Lung (tissue), 11 donors: ENCODE measurements at regions not wholly inside any gene's neighbourhood (a gene's known extent, or its start where the extent isn't known, plus 50 kb on each side); places are given as distances from the start of the nearest gene placed in this dataset.

Source experiments
- ATAC-seq: fragments of 200-7000 bp; cut with Tn5 transposase; one replicate; pipeline ENCODE4 v1.9.1; 2020; ENCODE audit warnings: moderate number of reproducible peaks; ENCODE audit not compliant: insufficient read depth, low FRiP score
- DNase-seq, 3 donors: peaks; one replicate each; pipeline ENCODE4 v3.0.0-alpha.2; 2013 to 2017
- H3K27ac ChIP-seq, 2 donors: one replicate each; pipeline ENCODE4 v1.5.1; 2013; ENCODE audit warnings: mild to moderate bottlenecking in 2 of 2, moderate library complexity in 2 of 2, control low read depth in 1 of 2, inconsistent platforms in 1 of 2, low read depth in 1 of 2, low read length in 1 of 2
- H3K27me3 ChIP-seq, 3 donors: one replicate each; pipeline ENCODE4 v1.5.1; 2013; ENCODE audit warnings: low read length in 2 of 3; ENCODE audit not compliant: control insufficient read depth in 3 of 3, insufficient read depth in 3 of 3
- H3K36me3 ChIP-seq, 4 donors: one replicate each; pipeline ENCODE4 v1.5.1; 2013; ENCODE audit warnings: low read length in 4 of 4, mild to moderate bottlenecking in 1 of 4, moderate library complexity in 1 of 4; ENCODE audit not compliant: control insufficient read depth in 4 of 4, insufficient read depth in 4 of 4
- H3K4me1 ChIP-seq, 5 donors: one replicate each; pipeline ENCODE4 v1.5.1; 2013; ENCODE audit warnings: low read length in 5 of 5, mild to moderate bottlenecking in 2 of 5, moderate library complexity in 1 of 5; ENCODE audit not compliant: control insufficient read depth in 5 of 5, insufficient read depth in 5 of 5
- H3K4me3 ChIP-seq: one replicate; pipeline ENCODE4 v1.5.1; 2013; ENCODE audit warnings: mild to moderate bottlenecking, control low read depth, moderate library complexity
- H3K9ac ChIP-seq, 2 donors: one replicate each; pipeline ENCODE4 v1.5.1; 2013; ENCODE audit warnings: low read length in 2 of 2, control low read depth in 1 of 2; ENCODE audit not compliant: insufficient read depth in 1 of 2
- H3K9me3 ChIP-seq, 4 donors: one replicate each; pipeline ENCODE4 v1.5.1; 2013; ENCODE audit warnings: low read length in 3 of 4, mild to moderate bottlenecking in 1 of 4, moderate library complexity in 1 of 4; ENCODE audit not compliant: control insufficient read depth in 4 of 4, insufficient read depth in 3 of 4
- CTCF ChIP-seq: IDR thresholded peaks from 2 replicates; pipeline ENCODE4 v1.5.1; 2012; ENCODE audit warnings: mild to moderate bottlenecking; ENCODE audit errors: control extremely low read depth, extremely low read depth
- WGBS, 2 donors: extraction: QIAGEN DNeasy Blood & Tissue Kit; methylation state at CpG; one replicate each; pipeline ENCODE4 v1.1.7; 2013; 5-methylcytosine and 5-hydroxymethylcytosine counted together
- donor health status: control.
- donor health status: control.
- donor health status: Bipolar disorder and iron deficiency.
- donor health status: healthy.
- donor health status: DM: yes; HTN: yes; CAD: no.

- no peaks in the 10 kb centered on the region for H3K36me3 ChIP-seq
- no peak for ATAC-seq
- TF ChIP-seq CTCF = no peak
These were observed 500.1 kb downstream of the PCDH19 start for GRCh38 chrX:99909946-99910345.

GRCh38 chrX:99901091-99901490 is 509.0 kb downstream of the PCDH19 start:
- Histone ChIP-seq H3K4me1 (no peaks in the 10 kb centered on the region), H3K27ac (no peak overlapping the region), H3K36me3 (no peaks in the 10 kb centered on the region), H3K9me3 (peaks cover 0 to 6% (median 0%) of the 10 kb centered on the region in 4 donors), H3K27me3 (peaks cover 0 to 5% (median 0%) of the 10 kb centered on the region in 3 donors), H3K4me3 (no peak overlapping the region), H3K9ac (no peak overlapping the region)
- WGBS, 2 donors = 44 to 46% methylated on average over 2 to 4 of the region's 4 CpGs
- ATAC-seq = no peak
- DNase-seq = no peak
- TF ChIP-seq CTCF = no peak

More at GRCh38 chrX:99909946-99910345, 500.1 kb downstream of the PCDH19 start:
- WGBS, 2 donors = 38 to 59% methylated on average over 1 of the region's 1 CpG
- no peak overlapping the region for H3K4me3 ChIP-seq
- DNase-seq = no peak
- H3K27ac ChIP-seq = no peak overlapping the region
- no peaks in the 10 kb centered on the region for H3K4me1 ChIP-seq
- H3K9me3 ChIP-seq = no peaks in the 10 kb centered on the region
- H3K27me3 ChIP-seq = peaks cover 0 to 34% (median 12%) of the 10 kb centered on the region in 3 donors
- H3K9ac ChIP-seq = no peak overlapping the region

GRCh38 chrX:99887918-99888317 is 522.2 kb downstream of the PCDH19 start:
- 86 to 93% methylated on average over 17 to 18 of the region's 18 CpGs for WGBS, 2 donors
- H3K4me3 ChIP-seq = no peak overlapping the region
- no peak for TF ChIP-seq CTCF
- no peaks in the 10 kb centered on the region for H3K36me3 ChIP-seq
- peaks cover 0 to 5% (median 5%) of the 10 kb centered on the region in 3 donors for H3K27me3 ChIP-seq
- ATAC-seq = no peak
- no peak overlapping the region for H3K27ac ChIP-seq
- no peak overlapping the region for H3K9ac ChIP-seq
- DNase-seq = no peak
- no peaks in the 10 kb centered on the region for H3K4me1 ChIP-seq
- no peaks in the 10 kb centered on the region for H3K9me3 ChIP-seq

GRCh38 chrX:99857455-99857854 is 552.6 kb downstream of the PCDH19 start:
- ATAC-seq (no peak), DNase-seq (no peak)
- H3K9ac ChIP-seq = no peak overlapping the region
- 44 to 85% methylated on average over 1 of the region's 1 CpG for WGBS, 2 donors
- H3K36me3 ChIP-seq = no peaks in the 10 kb centered on the region
- peaks cover 0 to 13% (median 0%) of the 10 kb centered on the region in 3 donors for H3K27me3 ChIP-seq
- peaks cover 0 to 1% (median 0%) of the 10 kb centered on the region in 4 donors for H3K9me3 ChIP-seq
- H3K4me3 ChIP-seq = no peak overlapping the region
- no peak for TF ChIP-seq CTCF
- H3K4me1 ChIP-seq = no peaks in the 10 kb centered on the region
- H3K27ac ChIP-seq = no peak overlapping the region
